B cell (primary cell): ENCODE measurements at regions not wholly inside any gene's neighbourhood (a gene's known extent, or its start where the extent isn't known, plus 50 kb on each side); places are given as distances from the start of the nearest gene placed in this dataset.

ENCODE experiments used
- ATAC-seq: fragments of 200-7000 bp; cut with Tn5 transposase; one replicate; pipeline ENCODE4 v1.10.0; 2021; ENCODE audit warnings: low read depth, mild to moderate bottlenecking, moderate number of reproducible peaks, moderate library complexity
- CTCF ChIA-PET: fragments of 350-600 bp; sonication (Branson Sonifier 250); formaldehyde crosslinking; loops from one replicate; lab custom pipeline; 2021; ENCODE audit warnings: antibody characterized with exemption, inconsistent platforms; lab: Charles Lee
- POLR2A ChIA-PET: fragments of 350-600 bp; sonication (Branson Sonifier 250); formaldehyde crosslinking; loops from one replicate; lab custom pipeline; 2021; ENCODE audit warnings: antibody characterized with exemption; lab: Charles Lee
- DNase-seq: peaks from one replicate; pipeline ENCODE4 v3.0.0; 2013
- H2AFZ ChIP-seq: 2 replicates; pipeline ENCODE4 v1.6.1; 2012; ENCODE audit warnings: mild to moderate bottlenecking, low read depth, low read length; ENCODE audit not compliant: insufficient read depth, poor library complexity, severe bottlenecking
- H3K27ac ChIP-seq, 2 donors: 1 replicate in 1 of 2; 2 replicates in 1 of 2; pipeline ENCODE4 v1.5.1; 2012 to 2013; ENCODE audit warnings: low read length in 2 of 2, mild to moderate bottlenecking in 2 of 2, moderate library complexity in 1 of 2
- H3K27me3 ChIP-seq, 4 experiments: fragments of 200-600 bp in 1 of 4; sonication (generic) in 1 of 4; replicated peaks in 1 of 4; 1 replicate in 2 of 4; 2 replicates in 2 of 4; pipeline versions ENCODE4 v1.6.1 to v1.7.0; 2013 to 2016; ENCODE audit warnings: low read length in 3 of 4, mild to moderate bottlenecking in 2 of 4, mixed read lengths in 1 of 4, moderate library complexity in 1 of 4; ENCODE audit not compliant: insufficient read depth in 4 of 4, control insufficient read depth in 3 of 4; ENCODE audit errors: control extremely low read depth in 1 of 4
- H3K36me3 ChIP-seq, 2 experiments: replicated peaks in 1 of 2; 1 replicate in 1 of 2; 2 replicates in 1 of 2; pipeline versions ENCODE4 v1.6.1 to v1.7.1; 2013; ENCODE audit warnings: low read length in 1 of 2; ENCODE audit not compliant: insufficient read depth in 2 of 2, control insufficient read depth in 1 of 2; ENCODE audit errors: control extremely low read depth in 1 of 2, extremely low read depth in 1 of 2
- H3K4me1 ChIP-seq, 2 donors: fragments of 200-600 bp in 1 of 2; sonication (generic) in 1 of 2; 1 replicate in 1 of 2; 2 replicates in 1 of 2; pipeline versions ENCODE4 v1.5.1 to v1.6.1; 2013 to 2017; ENCODE audit warnings: low read length in 2 of 2; ENCODE audit not compliant: control insufficient read depth in 2 of 2, insufficient read depth in 2 of 2
- H3K4me2 ChIP-seq: replicated peaks from 2 replicates; pipeline ENCODE3; 2012; ENCODE audit warnings: mild to moderate bottlenecking, low read depth, low read length; ENCODE audit not compliant: poor library complexity, severe bottlenecking
- H3K4me3 ChIP-seq, 5 experiments: fragments of 200-600 bp in 1 of 5; sonication (generic) in 1 of 5; 1 replicate in 3 of 5; 2 replicates in 2 of 5; pipeline versions ENCODE4 v1.5.1 to v1.7.0; 2011 to 2016; ENCODE audit warnings: low read length in 4 of 5, mild to moderate bottlenecking in 4 of 5, low read depth in 2 of 5, control low read depth in 1 of 5, moderate library complexity in 1 of 5; ENCODE audit not compliant: insufficient read depth in 1 of 5; ENCODE audit errors: control extremely low read depth in 1 of 5, extremely low read depth in 1 of 5
- H3K79me2 ChIP-seq: fragments of 200-600 bp; sonication (generic); one replicate; pipeline ENCODE4 v1.6.0; 2016; ENCODE audit warnings: low read length; ENCODE audit not compliant: control insufficient read depth, insufficient read depth
- H3K9ac ChIP-seq: fragments of 200-600 bp; sonication (generic); 2 replicates; pipeline ENCODE4 v1.6.1; 2017; ENCODE audit warnings: mild to moderate bottlenecking, low read length, moderate library complexity
- H3K9me3 ChIP-seq, 3 donors: one replicate each; pipeline versions ENCODE4 v1.6.1 to v1.7.1; 2013; ENCODE audit warnings: low read length in 2 of 3; ENCODE audit not compliant: control insufficient read depth in 2 of 3, insufficient read depth in 1 of 3; ENCODE audit errors: control extremely low read depth in 1 of 3
- H4K20me1 ChIP-seq: 2 replicates; pipeline ENCODE4 v1.6.0; 2012; ENCODE audit warnings: mild to moderate bottlenecking, low read length; ENCODE audit not compliant: insufficient read depth, control insufficient read depth, poor library complexity, severe bottlenecking
- H3K27ac Mint-ChIP-seq: one replicate; pipeline ENCODE4 v1.8.0; 2021; ENCODE audit warnings: mixed read lengths
- H3K27me3 Mint-ChIP-seq: one replicate; pipeline ENCODE4 v1.8.0; 2021; ENCODE audit warnings: mixed read lengths
- H3K4me1 Mint-ChIP-seq: one replicate; pipeline ENCODE4 v1.8.0; 2021; ENCODE audit warnings: mixed read lengths
- H3K4me3 Mint-ChIP-seq: one replicate; pipeline ENCODE4 v1.8.0; 2021; ENCODE audit warnings: mixed read lengths
- H3K9me3 Mint-ChIP-seq: one replicate; pipeline ENCODE4 v1.8.0; 2022; ENCODE audit warnings: mixed read lengths; ENCODE audit not compliant: insufficient read depth
- EZH2 ChIP-seq: IDR thresholded peaks from 2 replicates; pipeline ENCODE4 v1.6.1; 2012; ENCODE audit warnings: borderline replicate concordance, low read depth, mild to moderate bottlenecking, moderate library complexity, low read length; ENCODE audit not compliant: insufficient read depth, poor library complexity, severe bottlenecking
- WGBS: methylation state at CpG from one replicate; pipeline ENCODE4 v1.1.5; 2013; ENCODE audit warnings: missing lambda C conversion rate; ENCODE audit not compliant: insufficient coverage; 5-methylcytosine and 5-hydroxymethylcytosine counted together
- intact Hi-C: fragments of 100-400 bp; cut with micrococcal nuclease; formaldehyde crosslinking; loops from one replicate; pipeline ENCODE4 v1.10.0; 2022
- TF ChIP-seq, protein P1 (sequence below): fragments of 200-600 bp; IDR thresholded peaks from one replicate; pipeline ENCODE4 v1.8.0; 2022; ENCODE audit warnings: antibody characterized with exemption, mild to moderate bottlenecking

DNA sequence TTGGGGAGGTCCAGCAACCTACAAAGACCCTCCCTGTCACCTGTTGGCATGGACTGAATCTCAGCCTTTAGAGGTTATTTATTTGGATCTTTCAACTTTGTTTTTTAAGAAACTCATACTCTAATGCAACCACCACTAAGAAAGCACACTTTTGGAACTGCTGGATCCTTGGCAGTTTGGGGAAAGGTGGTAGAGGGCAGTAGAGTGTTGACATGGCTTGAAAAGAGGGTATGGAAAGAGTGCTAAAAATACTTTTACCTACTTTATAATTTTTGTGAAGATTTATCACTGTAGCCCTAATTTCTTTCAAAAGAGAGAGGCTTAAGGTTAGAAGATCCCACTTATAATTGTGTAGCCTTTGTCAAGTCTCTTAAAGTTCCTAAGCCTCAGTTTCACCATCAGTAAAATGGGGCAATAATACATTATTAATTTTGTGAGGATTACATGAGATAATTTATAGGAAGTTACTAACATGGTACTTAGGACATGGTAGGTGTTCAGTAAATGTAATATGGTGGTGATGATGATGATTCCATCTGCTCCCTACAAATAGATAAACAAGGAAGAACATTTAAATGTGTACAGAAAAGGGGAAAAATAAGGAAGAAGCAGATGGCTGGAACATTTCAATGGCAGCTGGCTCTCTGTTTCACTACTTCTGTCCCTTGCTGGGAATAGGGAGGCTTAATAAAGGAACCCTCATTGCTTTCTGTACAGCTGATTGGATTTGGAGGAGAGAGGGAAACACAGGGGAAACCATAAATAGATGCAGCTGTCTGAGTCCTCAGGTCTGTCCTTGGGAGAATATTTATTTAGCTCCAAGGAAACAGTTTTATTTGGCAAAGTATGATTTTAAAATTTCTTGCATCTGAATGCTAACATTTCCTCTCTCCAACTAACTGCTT lies 208.4 kb upstream of the ADAMTS9 start:
- POLR2A ChIA-PET, result no interaction called here
- intact Hi-C loops, result no loop called here
- Histone ChIP-seq H3K27me3 (no peaks in the 10 kb centered on the region), H3K4me3 (no peak overlapping the region), H2AFZ (no peak overlapping the region), H4K20me1 (no peaks in the 10 kb centered on the region), H3K27ac (no peak overlapping the region), H3K79me2 (no peaks in the 10 kb centered on the region), H3K9me3 (no peaks in the 10 kb centered on the region), H3K4me2 (no peak overlapping the region), H3K9ac (no peak overlapping the region), H3K36me3 (no peaks in the 10 kb centered on the region), H3K4me1 (no peaks in the 10 kb centered on the region)
- no peaks in the 10 kb centered on the region for H3K27me3 Mint-ChIP-seq
- no peak overlapping the region for H3K27ac Mint-ChIP-seq
- no peak for DNase-seq
- H3K4me3 Mint-ChIP-seq, result no peak overlapping the region
- no peak for ATAC-seq
- no peak for TF ChIP-seq EZH2
- TF ChIP-seq, protein P1, sequence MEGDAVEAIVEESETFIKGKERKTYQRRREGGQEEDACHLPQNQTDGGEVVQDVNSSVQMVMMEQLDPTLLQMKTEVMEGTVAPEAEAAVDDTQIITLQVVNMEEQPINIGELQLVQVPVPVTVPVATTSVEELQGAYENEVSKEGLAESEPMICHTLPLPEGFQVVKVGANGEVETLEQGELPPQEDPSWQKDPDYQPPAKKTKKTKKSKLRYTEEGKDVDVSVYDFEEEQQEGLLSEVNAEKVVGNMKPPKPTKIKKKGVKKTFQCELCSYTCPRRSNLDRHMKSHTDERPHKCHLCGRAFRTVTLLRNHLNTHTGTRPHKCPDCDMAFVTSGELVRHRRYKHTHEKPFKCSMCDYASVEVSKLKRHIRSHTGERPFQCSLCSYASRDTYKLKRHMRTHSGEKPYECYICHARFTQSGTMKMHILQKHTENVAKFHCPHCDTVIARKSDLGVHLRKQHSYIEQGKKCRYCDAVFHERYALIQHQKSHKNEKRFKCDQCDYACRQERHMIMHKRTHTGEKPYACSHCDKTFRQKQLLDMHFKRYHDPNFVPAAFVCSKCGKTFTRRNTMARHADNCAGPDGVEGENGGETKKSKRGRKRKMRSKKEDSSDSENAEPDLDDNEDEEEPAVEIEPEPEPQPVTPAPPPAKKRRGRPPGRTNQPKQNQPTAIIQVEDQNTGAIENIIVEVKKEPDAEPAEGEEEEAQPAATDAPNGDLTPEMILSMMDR, result no peak
- no peaks in the 10 kb centered on the region for H3K4me1 Mint-ChIP-seq
- H3K9me3 Mint-ChIP-seq, result no peaks in the 10 kb centered on the region
- CTCF ChIA-PET, result no interaction called here

DNA sequence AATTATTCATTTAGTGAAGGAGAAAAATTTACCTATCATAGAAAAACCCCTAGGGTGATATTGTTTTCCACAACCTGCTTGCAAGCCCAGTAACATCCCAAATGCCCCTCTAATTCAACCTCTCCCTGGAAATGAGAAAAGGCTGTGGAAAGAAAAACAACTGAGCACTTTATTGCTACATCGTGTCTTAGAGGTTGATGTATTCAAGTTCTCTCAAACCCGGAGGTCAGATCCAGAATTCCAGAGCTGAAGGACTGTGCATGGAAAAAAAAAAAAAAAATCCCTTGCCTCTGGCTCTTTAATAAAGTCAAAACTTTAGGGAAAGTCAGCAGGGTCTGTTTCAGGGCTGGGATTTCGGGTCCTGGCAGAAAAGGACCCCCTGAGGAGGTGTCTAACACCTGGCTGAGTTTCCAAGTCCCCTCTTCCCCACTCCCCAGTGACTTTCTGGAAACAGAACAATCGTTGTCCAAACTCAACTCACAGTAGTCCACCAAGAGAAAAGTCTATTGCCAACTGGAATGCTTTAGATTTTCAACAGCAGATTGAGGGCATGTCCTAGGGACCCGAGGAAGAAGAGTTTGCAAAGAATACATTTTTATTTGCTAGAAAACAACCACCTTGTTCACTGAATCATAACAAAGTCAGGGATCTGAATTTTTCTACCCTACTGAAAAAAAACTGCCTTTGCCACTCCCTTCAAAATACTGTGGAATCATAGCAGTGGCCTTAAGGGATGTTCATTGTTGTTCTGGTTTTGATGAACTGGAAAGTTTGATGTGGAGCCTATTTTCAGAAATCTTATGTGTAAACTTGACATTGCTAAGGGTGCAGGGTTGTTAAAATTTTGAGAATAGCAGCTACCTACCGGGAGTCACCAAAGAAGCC lies 207.5 kb upstream of the ADAMTS9 start:
- no peaks in the 10 kb centered on the region for H3K4me1 Mint-ChIP-seq
- Histone ChIP-seq H3K4me3 (no peak overlapping the region), H3K9ac (no peak overlapping the region), H3K4me1 (no peaks in the 10 kb centered on the region), H3K9me3 (no peaks in the 10 kb centered on the region), H4K20me1 (no peaks in the 10 kb centered on the region), H2AFZ (no peak overlapping the region), H3K27me3 (no peaks in the 10 kb centered on the region), H3K4me2 (no peak overlapping the region), H3K79me2 (no peaks in the 10 kb centered on the region), H3K27ac (no peak overlapping the region), H3K36me3 (no peaks in the 10 kb centered on the region)
- no peak overlapping the region for H3K4me3 Mint-ChIP-seq
- TF ChIP-seq EZH2, result no peak
- TF ChIP-seq, protein P1, result no peak
- ChIA-PET POLR2A (no interaction called here), CTCF (no interaction called here)
- H3K27ac Mint-ChIP-seq, result no peak overlapping the region
- H3K9me3 Mint-ChIP-seq, result no peaks in the 10 kb centered on the region
- no peak for DNase-seq
- intact Hi-C loops, result no loop called here
- no peak for ATAC-seq
- no peaks in the 10 kb centered on the region for H3K27me3 Mint-ChIP-seq
- WGBS, result 60% methylated on average over 1 of the region's 6 CpGs
